Psoas muscle (tissue), 7 donors: ENCODE measurements at regions not wholly inside any gene's neighbourhood (a gene's known extent, or its start where the extent isn't known, plus 50 kb on each side); places are given as distances from the start of the nearest gene placed in this dataset.

Experiments
- ATAC-seq, 4 donors: fragments of 200-7000 bp; cut with Tn5 transposase; one replicate each; pipeline ENCODE4 v1.9.1; 2020; ENCODE audit warnings: moderate library complexity in 3 of 4, mild to moderate bottlenecking in 2 of 4
- DNase-seq, 2 donors: peaks; one replicate each; pipeline ENCODE4 v3.0.0-alpha.2; 2020
- H3K27ac ChIP-seq: fragments of 200-600 bp; one replicate; pipeline ENCODE4 v1.8.0; 2022
- H3K27me3 ChIP-seq, 3 donors: fragments of 200-600 bp in 1 of 3; one replicate each; pipeline versions ENCODE4 v1.6.1 to v1.8.0; 2013 to 2022; ENCODE audit warnings: low read length in 2 of 3, mild to moderate bottlenecking in 2 of 3, moderate library complexity in 1 of 3; ENCODE audit not compliant: insufficient read depth in 3 of 3
- H3K36me3 ChIP-seq, 2 donors: fragments of 200-600 bp in 1 of 2; one replicate each; pipeline versions ENCODE4 v1.6.1 to v1.8.0; 2013 to 2022; ENCODE audit warnings: low read depth in 1 of 2, mild to moderate bottlenecking in 1 of 2, moderate library complexity in 1 of 2; ENCODE audit not compliant: insufficient read depth in 1 of 2
- H3K4me1 ChIP-seq: fragments of 200-600 bp; one replicate; pipeline ENCODE4 v1.8.0; 2022
- H3K4me3 ChIP-seq: fragments of 200-600 bp; one replicate; pipeline ENCODE4 v1.8.0; 2022; ENCODE audit warnings: mild to moderate bottlenecking
- H3K9me3 ChIP-seq: fragments of 200-600 bp; one replicate; pipeline ENCODE4 v1.8.0; 2022
- WGBS, 3 donors: extraction: QIAGEN DNeasy Blood & Tissue Kit; methylation state at CpG; one replicate each; pipeline versions ENCODE4 v1.1.6 to v1.1.7; 2013; 5-methylcytosine and 5-hydroxymethylcytosine counted together
- intact Hi-C, 2 donors: fragments of 100-400 bp; cut with DNase I; formaldehyde crosslinking; loops; one replicate each; pipeline versions ENCODE4 v1.11.0 to v1.14.2; 2022
- TF ChIP-seq, protein P1 (sequence below): fragments of 200-600 bp; IDR thresholded peaks from one replicate; pipeline ENCODE4 v1.8.0; 2022; ENCODE audit warnings: antibody characterized with exemption
- donor health status: healthy with polysubstance abuse.
- donor health status: DM: no; HTN: no; CAD: no; lungs with moderate emphysema.
- donor health status: Bipolar disorder and iron deficiency.
- donor health status: healthy.
- donor health status: DM: yes; HTN: yes; CAD: no.
- donor health status: DM: no; HTN: no; CAD: no.
- donor health status: DM: yes; HTN: yes; CAD: no.

DNA sequence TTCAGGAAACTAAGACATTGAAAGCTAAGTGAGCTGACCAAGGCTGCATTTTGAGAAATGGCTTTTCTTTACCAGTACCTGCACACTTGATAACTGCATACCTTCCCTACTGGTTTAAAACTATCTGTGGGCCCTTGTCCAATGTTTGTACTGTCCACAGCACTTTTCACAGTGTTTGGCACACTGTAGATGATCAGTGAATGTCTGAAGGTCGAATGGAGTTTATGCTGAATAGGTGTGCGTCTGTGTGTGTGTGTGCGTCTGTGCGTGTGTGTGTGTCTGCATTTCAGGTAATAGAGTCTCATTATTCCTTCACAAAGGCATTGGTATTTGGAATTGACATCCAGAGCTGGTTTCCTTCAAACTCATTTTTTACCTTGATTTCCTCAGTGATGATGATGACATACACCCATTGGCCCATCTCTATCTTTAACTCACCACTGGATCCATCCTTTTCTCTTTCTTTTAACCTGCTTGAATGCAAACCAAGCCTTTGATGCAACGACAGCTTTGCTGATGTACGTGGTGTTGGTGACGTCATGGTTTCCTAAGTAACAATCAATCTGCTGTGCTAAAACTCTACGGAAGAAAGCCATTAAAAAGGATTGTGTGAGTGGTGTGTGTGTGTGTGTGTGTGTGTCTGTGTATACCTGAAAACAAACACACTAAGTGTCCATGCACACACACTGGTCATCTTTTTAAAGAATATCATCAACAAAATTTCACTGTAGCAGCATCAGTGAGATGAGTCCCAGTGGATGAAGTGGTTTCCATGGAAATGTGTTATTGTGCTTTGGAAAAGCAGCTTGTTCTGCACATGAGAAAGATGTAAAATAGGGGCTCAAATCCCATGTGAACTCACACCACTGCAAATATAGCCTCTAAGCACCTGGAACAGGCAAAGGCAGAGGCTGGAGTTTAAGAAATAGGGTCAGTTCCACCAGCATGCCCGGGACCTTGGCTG is 490.2 kb upstream of the B3GAT1 start:
- H3K36me3 ChIP-seq = no peaks in the 10 kb centered on the region
- H3K9me3 ChIP-seq = no peaks in the 10 kb centered on the region
- TF ChIP-seq, protein P1, sequence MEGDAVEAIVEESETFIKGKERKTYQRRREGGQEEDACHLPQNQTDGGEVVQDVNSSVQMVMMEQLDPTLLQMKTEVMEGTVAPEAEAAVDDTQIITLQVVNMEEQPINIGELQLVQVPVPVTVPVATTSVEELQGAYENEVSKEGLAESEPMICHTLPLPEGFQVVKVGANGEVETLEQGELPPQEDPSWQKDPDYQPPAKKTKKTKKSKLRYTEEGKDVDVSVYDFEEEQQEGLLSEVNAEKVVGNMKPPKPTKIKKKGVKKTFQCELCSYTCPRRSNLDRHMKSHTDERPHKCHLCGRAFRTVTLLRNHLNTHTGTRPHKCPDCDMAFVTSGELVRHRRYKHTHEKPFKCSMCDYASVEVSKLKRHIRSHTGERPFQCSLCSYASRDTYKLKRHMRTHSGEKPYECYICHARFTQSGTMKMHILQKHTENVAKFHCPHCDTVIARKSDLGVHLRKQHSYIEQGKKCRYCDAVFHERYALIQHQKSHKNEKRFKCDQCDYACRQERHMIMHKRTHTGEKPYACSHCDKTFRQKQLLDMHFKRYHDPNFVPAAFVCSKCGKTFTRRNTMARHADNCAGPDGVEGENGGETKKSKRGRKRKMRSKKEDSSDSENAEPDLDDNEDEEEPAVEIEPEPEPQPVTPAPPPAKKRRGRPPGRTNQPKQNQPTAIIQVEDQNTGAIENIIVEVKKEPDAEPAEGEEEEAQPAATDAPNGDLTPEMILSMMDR = no peak
- no peaks in the 10 kb centered on the region for H3K4me1 ChIP-seq
- peaks cover 0 to 3% (median 0%) of the 10 kb centered on the region in 3 donors for H3K27me3 ChIP-seq
- ATAC-seq (no peak), DNase-seq (no peak)
- no peak overlapping the region for H3K27ac ChIP-seq
- no peak overlapping the region for H3K4me3 ChIP-seq
- intact Hi-C loops = no loop called here
- 77 to 81% (median 79%) methylated on average over 9 of the region's 9 CpGs for WGBS, 3 donors

DNA sequence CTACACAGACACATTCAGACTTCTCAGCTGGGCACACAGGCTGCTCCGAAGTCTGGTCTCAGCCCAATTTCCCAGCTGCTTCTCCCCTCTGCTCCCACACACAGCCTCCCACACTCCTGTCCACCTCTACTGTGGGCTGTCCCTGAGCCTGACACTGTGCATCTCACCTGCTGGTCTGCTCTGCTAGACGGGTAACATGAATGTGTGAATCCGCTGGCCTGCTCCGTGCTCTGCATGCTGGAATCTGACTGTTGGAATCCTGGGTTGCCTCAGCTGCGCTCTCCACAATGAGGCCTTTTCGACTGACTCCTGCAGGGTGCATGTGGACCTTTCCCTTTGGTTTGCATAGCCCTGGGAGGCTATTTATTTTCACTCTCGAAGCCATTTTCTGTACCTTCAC is 489.5 kb upstream of the B3GAT1 start:
- H3K9me3 ChIP-seq = no peaks in the 10 kb centered on the region
- TF ChIP-seq, protein P1 = no peak
- intact Hi-C loops = no loop called here
- no peak overlapping the region for H3K4me3 ChIP-seq
- H3K36me3 ChIP-seq = no peaks in the 10 kb centered on the region
- no peaks in the 10 kb centered on the region for H3K4me1 ChIP-seq
- ATAC-seq (no peak), DNase-seq (no peak)
- H3K27me3 ChIP-seq = peaks cover 0 to 3% (median 0%) of the 10 kb centered on the region in 3 donors
- no peak overlapping the region for H3K27ac ChIP-seq
- WGBS, 3 donors = 72 to 74% (median 73%) methylated on average over 7 of the region's 7 CpGs

DNA sequence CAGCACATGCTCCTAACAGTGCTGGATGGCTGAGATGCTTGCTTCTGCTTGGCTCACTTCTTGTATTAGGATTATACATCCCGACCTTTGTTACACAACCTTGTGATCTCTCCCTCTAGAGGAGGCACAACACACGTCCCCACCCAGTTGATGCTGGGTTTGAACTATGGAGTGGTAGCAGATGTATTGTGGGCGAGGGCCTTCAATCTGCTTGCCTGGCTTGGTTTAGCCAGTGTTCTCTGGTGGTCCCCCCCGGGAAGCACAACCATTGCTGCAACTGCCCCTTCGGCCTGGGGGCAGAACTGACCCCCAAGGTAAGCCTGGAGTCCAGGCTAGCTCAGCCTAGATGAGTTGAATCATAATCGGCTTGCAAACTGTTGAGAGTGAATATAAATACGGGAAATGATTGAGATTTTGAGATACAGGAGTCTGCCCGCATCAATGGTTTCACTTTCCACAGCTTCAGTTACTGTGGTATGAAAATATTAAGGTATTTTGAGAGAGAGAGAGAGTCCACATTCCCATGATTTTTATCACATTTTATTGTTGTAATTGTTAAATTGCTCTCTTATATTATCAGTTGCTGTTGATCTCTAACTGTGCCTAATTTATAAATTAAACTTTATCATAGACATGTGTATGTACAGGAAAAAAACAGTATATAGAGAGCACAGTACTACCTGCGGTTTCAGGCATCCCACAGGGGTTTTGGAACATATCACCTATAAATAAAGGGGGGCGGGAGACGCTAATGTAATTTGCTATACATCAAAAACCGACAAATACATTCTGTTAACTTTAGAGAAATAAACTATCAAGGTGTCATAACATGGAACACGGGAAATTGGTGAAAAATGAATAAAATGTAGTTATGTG is 482.0 kb upstream of the B3GAT1 start:
- Histone ChIP-seq H3K27me3 (no peaks in the 10 kb centered on the region), H3K9me3 (no peaks in the 10 kb centered on the region), H3K36me3 (no peaks in the 10 kb centered on the region), H3K4me3 (no peak overlapping the region), H3K27ac (no peak overlapping the region), H3K4me1 (no peaks in the 10 kb centered on the region)
- intact Hi-C loops = no loop called here
- no peak for ATAC-seq
- 83 to 86% (median 85%) methylated on average over 13 of the region's 13 CpGs for WGBS, 3 donors
- no peak for DNase-seq
- TF ChIP-seq, protein P1 = no peak

DNA sequence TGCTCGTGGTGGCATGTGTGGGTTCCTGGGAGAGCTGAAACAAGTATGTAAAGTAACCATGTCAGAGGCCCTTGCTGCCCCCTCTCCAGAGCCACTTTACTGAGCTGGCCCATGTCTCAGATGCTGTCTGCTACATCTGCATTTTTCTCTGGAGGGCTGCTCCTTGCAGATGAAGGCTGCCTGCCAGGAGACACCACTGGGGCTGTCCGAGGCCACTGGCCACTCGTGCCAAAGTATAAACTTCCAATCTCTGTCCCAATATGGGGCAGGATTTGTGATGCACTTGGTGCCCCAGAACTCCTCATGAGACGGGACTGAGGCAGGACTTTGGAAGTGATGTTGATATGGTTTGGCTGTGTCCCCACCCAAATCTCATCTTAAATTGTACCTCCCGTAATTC is 478.4 kb upstream of the B3GAT1 start:
- Histone ChIP-seq H3K9me3 (no peaks in the 10 kb centered on the region), H3K4me1 (no peaks in the 10 kb centered on the region), H3K4me3 (no peak overlapping the region), H3K27ac (no peak overlapping the region), H3K27me3 (peaks cover 0 to 2% (median 0%) of the 10 kb centered on the region in 3 donors), H3K36me3 (no peaks in the 10 kb centered on the region)
- TF ChIP-seq, protein P1 = no peak
- WGBS, 3 donors = 55 to 65% (median 60%) methylated on average over 5 of the region's 5 CpGs
- ATAC-seq (no peak), DNase-seq (no peak)
- intact Hi-C loops = no loop called here
